Tibial artery (tissue), 4 donors: ENCODE measurements at regions not wholly inside any gene's neighbourhood (a gene's known extent, or its start where the extent isn't known, plus 50 kb on each side); places are given as distances from the start of the nearest gene placed in this dataset.
"Not testable (repeated sequence)": the region's sequence is repeated elsewhere in the genome, so short reads cannot be mapped to it uniquely, and the experiment has no call there.

Experiments
- DNase-seq, 2 donors: peaks; one replicate each; pipeline ENCODE4 v3.0.0-alpha.2; 2019
- H3K27ac ChIP-seq, 2 donors: fragments of 200-600 bp; sonication (generic) in 1 of 2; 1 replicate in 1 of 2; 2 replicates in 1 of 2; pipeline ENCODE4 v1.5.1; 2018 to 2019; ENCODE audit warnings: mild to moderate bottlenecking in 1 of 2
- H3K27me3 ChIP-seq, 2 donors: fragments of 200-600 bp; sonication (generic) in 1 of 2; one replicate each; pipeline versions ENCODE4 v1.5.1 to v1.6.0; 2016 to 2019
- H3K36me3 ChIP-seq, 3 donors: fragments of 200-600 bp; sonication (generic) in 2 of 3; one replicate each; pipeline ENCODE4 v1.5.1; 2016 to 2019; ENCODE audit warnings: mild to moderate bottlenecking in 2 of 3
- H3K4me1 ChIP-seq, 4 donors: fragments of 200-600 bp; sonication (generic) in 2 of 4; 1 replicate in 3 of 4; 2 replicates in 1 of 4; pipeline ENCODE4 v1.5.1; 2016 to 2019
- H3K4me3 ChIP-seq, 2 donors: fragments of 200-600 bp; sonication (generic) in 1 of 2; 1 replicate in 1 of 2; 2 replicates in 1 of 2; pipeline ENCODE4 v1.5.1; 2018 to 2019; ENCODE audit warnings: mild to moderate bottlenecking in 2 of 2
- H3K9me3 ChIP-seq, 3 donors: fragments of 200-600 bp; sonication (generic) in 1 of 3; one replicate each; pipeline ENCODE4 v1.5.1; 2016 to 2019
- CTCF ChIP-seq, 2 experiments: fragments of 200-600 bp in 1 of 2; fragments of 450-650 bp in 1 of 2; IDR thresholded peaks; one replicate each; pipeline ENCODE4 v1.5.1; 2017 to 2019; ENCODE audit warnings: antibody characterized with exemption in 2 of 2, mild to moderate bottlenecking in 1 of 2, moderate library complexity in 1 of 2
- intact Hi-C: fragments of 100-400 bp; cut with DNase I; formaldehyde crosslinking; loops from one replicate; pipeline ENCODE4 v1.15.0; 2023; ENCODE audit warnings: low total_unique reads

- no peak overlapping the region for H3K27ac ChIP-seq
- no peak for TF ChIP-seq CTCF (IDR thresholded peaks at IDR 0.05)
These were observed 77.1 kb upstream of the UBE2E1 start for GRCh38 chr3:23728601-23729117.

DNA sequence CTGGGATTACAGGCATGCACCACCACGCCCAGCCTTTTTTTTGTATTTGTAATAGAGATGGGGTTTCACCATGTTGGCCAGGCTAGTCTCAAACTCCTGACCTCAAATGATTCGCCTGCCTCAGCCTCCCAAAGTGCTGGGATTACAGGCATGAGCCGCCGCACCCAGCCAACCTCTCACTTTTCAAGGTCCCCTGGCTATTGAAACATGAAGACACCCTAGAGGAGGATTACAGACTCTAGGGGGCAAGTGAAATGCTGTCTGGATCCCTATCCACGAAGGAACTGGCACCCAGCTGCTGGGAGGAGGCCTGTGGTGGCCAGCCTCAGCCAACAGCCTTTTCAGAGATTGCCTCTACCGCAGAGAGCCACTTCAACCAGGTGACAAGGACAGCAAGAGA is 76.4 kb upstream of the UBE2E1 start:
- H3K27ac ChIP-seq, H3K4me3 ChIP-seq, H3K36me3 ChIP-seq, H3K27me3 ChIP-seq, intact Hi-C loops, H3K4me1 ChIP-seq, H3K9me3 ChIP-seq, DNase-seq: not testable (repeated sequence)

More at GRCh38 chr3:23728601-23729117, 77.1 kb upstream of the UBE2E1 start:
- H3K27me3 ChIP-seq, result no peaks in the 10 kb centered on the region
- intact Hi-C loops, result no loop called here
- no peaks in the 10 kb centered on the region for H3K9me3 ChIP-seq
- H3K36me3 ChIP-seq, result no peaks in the 10 kb centered on the region
- H3K4me1 ChIP-seq, result no peaks in the 10 kb centered on the region
- DNase-seq, result no peak
- H3K4me3 ChIP-seq, result no peak overlapping the region

- H3K4me1 ChIP-seq, result peaks cover 0 to 18% (median 10%) of the 10 kb centered on the region in 4 donors
- intact Hi-C loops, result no loop called here
- H3K27me3 ChIP-seq, result no peaks in the 10 kb centered on the region
- H3K36me3 ChIP-seq, result no peaks in the 10 kb centered on the region
- H3K4me3 ChIP-seq, result no peak overlapping the region
- no peak overlapping the region for H3K27ac ChIP-seq
- no peak for DNase-seq
- TF ChIP-seq CTCF (IDR thresholded peaks at IDR 0.05), result no peak
- H3K9me3 ChIP-seq, result no peaks in the 10 kb centered on the region
These were observed 71.3 kb upstream of the UBE2E1 start for GRCh38 chr3:23734481-23734880.

GRCh38 chr3:23735062-23735461 is 70.7 kb upstream of the UBE2E1 start:
- Histone ChIP-seq H3K4me3 (no peak overlapping the region), H3K36me3 (no peaks in the 10 kb centered on the region), H3K9me3 (no peaks in the 10 kb centered on the region), H3K4me1 (peaks cover 2 to 24% (median 12%) of the 10 kb centered on the region in 4 donors), H3K27me3 (no peaks in the 10 kb centered on the region), H3K27ac (no peak overlapping the region)
- DNase-seq, result no peak
- TF ChIP-seq CTCF (IDR thresholded peaks at IDR 0.05), result no peak
- intact Hi-C loops, result no loop called here

GRCh38 chr3:23735535-23736326 is 70.0 kb upstream of the UBE2E1 start:
- no peaks in the 10 kb centered on the region for H3K36me3 ChIP-seq
- no peaks in the 10 kb centered on the region for H3K9me3 ChIP-seq
- no peaks in the 10 kb centered on the region for H3K27me3 ChIP-seq
- TF ChIP-seq CTCF (IDR thresholded peaks at IDR 0.05), result no peak
- H3K27ac ChIP-seq, result peak overlapping the region in 1 of 2 donors; percentile 0
- H3K4me1 ChIP-seq, result peaks cover 4 to 30% (median 15%) of the 10 kb centered on the region in 4 donors
- DNase-seq, result no peak
- H3K4me3 ChIP-seq, result no peak overlapping the region
- intact Hi-C loops, result no loop called here

GRCh38 chr3:23738944-23739343 is 66.8 kb upstream of the UBE2E1 start:
- no peak for TF ChIP-seq CTCF (IDR thresholded peaks at IDR 0.05)
- H3K27me3 ChIP-seq, result peaks cover 0 to 2% of the 10 kb centered on the region in 2 donors
- H3K9me3 ChIP-seq, result no peaks in the 10 kb centered on the region
- H3K27ac ChIP-seq, result no peak overlapping the region
- no peak overlapping the region for H3K4me3 ChIP-seq
- intact Hi-C loops, result no loop called here
- DNase-seq, result no peak
- H3K36me3 ChIP-seq, result no peaks in the 10 kb centered on the region
- H3K4me1 ChIP-seq, result peaks cover 4 to 41% (median 20%) of the 10 kb centered on the region in 4 donors
